Right lobe of liver (tissue), 4 donors: ENCODE measurements at regions not wholly inside any gene's neighbourhood (a gene's known extent, or its start where the extent isn't known, plus 50 kb on each side); places are given as distances from the start of the nearest gene placed in this dataset.

Source experiments
- POLR2A ChIP-seq: fragments of 450-650 bp; IDR thresholded peaks from one replicate; pipeline ENCODE4 v1.6.1; 2017; ENCODE audit warnings: antibody characterized with exemption, mild to moderate bottlenecking
- TF ChIP-seq, protein P1 (sequence below), 4 donors: fragments of 200-600 bp in 3 of 4; fragments of 450-650 bp in 1 of 4; IDR thresholded peaks; one replicate each; pipeline versions ENCODE4 v1.5.1 to v1.8.0; 2016 to 2022; ENCODE audit warnings: antibody characterized with exemption in 4 of 4, mild to moderate bottlenecking in 2 of 4
- donor health status: DM: no; HTN: no; CAD: no.
- donor health status: DM: no; HTN: no; CAD: no.
- donor health status: DM: no; HTN: yes; CAD: no.

DNA sequence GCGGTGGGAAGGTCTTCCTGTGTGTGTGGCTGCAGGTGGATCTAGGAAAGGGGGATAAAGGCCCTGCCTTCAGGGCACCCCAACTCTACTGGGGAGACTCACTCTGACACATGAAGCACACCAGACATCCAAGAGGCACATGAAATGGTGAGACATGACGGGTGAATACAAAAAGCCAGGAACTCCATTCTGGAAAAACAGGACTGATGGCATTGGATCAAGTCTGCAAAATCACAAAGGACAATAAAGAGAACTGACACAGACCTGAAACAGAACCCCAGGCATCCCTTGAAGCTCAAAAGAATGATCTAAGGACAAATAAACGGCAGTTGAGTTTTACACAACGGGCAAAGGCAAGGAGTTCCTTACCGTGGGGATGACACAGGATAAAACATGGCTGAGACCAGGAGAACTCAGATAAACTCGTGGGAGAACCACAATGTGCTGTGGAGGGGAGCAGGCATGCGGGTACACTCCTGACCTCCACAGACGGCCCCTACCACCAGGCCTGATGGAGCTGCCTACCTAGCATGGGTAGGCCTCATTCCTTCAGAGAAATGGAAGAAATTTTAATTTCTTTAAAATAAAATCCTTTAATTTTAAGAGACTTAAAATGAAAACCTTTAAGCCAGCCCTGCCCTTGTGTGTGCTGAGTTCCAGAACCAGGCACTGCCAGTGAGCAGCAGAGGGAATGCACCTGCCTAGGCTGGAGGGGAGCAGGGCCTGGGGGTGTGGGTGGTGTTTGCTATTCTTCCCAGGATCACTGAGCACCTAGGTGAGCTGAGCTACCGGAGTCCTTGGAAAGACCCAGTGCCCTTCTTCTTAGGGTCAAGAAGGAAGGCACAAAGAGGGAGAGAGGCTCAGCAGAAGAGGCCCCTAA lies 100.1 kb downstream of the SINHCAF start:
- no peak for TF ChIP-seq POLR2A
- TF ChIP-seq, protein P1, sequence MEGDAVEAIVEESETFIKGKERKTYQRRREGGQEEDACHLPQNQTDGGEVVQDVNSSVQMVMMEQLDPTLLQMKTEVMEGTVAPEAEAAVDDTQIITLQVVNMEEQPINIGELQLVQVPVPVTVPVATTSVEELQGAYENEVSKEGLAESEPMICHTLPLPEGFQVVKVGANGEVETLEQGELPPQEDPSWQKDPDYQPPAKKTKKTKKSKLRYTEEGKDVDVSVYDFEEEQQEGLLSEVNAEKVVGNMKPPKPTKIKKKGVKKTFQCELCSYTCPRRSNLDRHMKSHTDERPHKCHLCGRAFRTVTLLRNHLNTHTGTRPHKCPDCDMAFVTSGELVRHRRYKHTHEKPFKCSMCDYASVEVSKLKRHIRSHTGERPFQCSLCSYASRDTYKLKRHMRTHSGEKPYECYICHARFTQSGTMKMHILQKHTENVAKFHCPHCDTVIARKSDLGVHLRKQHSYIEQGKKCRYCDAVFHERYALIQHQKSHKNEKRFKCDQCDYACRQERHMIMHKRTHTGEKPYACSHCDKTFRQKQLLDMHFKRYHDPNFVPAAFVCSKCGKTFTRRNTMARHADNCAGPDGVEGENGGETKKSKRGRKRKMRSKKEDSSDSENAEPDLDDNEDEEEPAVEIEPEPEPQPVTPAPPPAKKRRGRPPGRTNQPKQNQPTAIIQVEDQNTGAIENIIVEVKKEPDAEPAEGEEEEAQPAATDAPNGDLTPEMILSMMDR (IDR thresholded peaks at IDR 0.05), result no peak
